ENCODE measurements at regions not wholly inside any gene's neighbourhood (a gene's known extent, or its start where the extent isn't known, plus 50 kb on each side); places are given as distances from the start of the nearest gene placed in this dataset.
A peak's percentile ranks its signal among the peaks of the same experiment; 100 is the strongest.

DNA sequence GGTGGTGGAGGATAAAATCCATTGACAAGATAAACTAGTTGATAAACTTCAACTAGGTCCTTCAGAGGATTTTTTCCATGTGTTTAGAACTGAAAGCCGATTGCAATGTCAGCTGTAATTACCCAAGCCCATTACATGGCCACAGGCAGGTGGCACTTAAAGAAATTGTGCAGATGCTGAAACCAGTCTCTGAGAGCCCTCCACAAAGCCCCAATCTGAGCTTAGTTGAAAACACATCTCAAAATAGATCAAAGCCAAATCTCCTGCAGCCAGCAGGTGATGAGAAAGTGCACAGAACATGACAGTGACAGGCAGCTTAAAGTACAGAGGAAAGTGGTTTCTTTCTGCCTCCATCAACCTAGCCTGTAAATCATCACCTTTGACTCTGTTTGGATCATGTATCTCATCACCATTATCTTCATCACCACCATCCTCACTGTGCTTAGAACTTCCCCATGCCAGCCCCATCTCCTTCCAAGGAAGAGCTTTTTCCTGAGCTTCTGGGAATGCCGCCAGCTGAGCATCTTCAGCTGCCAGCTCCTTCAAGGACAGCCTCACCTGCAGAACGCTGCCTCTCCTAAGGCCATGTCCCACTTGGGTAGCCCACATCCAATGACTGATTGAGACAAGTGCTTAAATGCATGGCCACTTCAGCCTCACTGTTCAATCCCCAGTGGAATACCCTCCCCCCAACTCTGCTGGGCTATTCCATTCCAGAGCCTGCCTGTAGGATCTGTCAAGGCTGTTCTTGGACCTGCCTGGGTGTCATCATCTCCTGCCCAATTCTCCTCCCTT is 219.5 kb upstream of the TMEM132C start:
- DNase-seq, result peak; percentile 46 to 74

DNA sequence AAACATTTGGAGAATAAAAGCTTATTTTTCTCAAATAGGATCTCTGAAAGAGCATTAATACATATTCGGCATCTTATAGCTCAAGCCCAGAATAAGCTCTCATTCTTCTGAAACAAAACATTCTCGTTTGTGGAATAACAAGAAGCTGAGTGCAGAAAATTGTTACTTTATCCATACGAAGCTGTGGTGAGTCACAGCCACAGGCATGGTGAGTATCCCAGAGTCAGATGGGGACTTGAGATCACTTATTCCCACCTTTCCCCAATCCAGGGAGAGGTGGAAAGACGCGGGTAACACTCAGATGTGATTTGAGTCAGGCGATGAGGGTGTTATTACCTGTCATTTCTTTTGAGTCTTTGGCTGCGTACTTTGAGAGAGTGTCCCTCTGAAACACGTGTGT is 214.6 kb upstream of the TMEM132C start:
- no peak for DNase-seq

DNA sequence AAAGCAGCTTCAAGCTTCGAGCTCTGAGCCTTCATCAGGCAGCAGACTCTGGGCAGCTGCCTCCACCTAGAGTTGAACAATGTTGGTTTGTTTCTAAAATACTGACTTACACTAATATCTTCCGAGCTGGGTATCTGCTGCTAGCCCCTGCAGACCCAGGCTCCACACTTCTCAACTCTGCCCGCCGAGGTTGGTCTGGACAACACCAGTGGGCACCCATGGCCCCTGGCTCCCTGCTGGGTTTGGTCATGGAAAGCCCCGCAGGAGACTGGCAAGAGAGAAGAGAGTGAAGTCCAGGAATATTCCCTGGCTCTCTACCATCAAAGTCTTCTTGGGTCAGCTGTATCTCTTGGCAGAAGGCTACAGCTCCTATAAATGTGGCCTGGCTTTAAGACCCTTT is 214.2 kb upstream of the TMEM132C start:
- no peak for DNase-seq

DNA sequence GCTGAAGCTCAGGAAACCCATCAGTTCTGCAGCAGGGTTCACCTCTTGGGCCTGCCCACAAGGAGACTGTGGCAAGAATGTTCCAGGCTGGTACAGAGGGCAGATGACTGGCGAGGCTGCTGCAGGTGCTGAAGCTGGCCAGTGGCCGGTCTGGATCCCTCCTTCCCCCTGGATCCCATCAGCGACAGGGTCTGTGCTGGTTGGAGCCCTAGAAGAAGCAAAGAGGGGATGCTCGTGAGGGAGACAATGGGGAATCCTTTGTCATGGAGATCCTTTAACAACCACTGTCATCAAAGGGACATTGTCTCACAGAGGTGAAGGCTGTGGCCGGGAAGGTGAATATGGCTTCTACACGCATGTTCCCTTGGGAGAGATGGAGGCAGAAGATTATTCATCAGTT is 211.4 kb upstream of the TMEM132C start:
- DNase-seq, result no peak

DNA sequence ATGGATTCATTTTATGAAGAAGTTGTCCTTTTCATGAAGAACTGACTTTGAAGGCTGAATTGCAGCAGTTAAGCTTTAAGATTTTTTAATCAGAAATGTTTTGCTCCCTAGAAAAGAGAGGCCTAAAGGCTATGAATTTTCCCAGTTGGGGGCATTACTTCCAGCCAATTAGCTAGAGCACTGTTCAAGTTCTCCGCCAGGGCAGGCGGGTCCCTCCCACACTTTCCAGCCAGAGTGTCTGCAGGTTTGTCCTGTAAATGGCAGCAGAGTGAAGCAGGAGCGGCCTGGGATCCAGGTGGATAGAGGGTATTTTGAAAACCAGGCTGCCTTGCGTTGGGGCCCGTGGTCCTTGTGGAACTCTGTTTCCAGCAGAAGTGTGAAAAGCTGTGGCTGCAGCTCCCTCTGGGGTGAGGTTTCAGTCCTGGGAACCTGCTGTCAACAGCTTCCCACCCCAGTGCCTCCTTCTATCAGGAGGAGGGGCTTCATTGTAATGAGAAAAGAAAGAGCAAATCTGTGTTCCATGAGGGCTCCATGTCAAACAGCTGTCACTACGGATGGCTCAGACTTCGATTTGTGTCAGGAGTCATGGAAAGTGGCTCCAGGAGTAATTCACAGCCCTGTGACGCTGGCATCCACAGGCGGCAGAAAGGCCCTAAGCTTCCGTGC is 210.7 kb upstream of the TMEM132C start:
- peak in 1 of 2 experiments; percentile 2 for DNase-seq

DNA sequence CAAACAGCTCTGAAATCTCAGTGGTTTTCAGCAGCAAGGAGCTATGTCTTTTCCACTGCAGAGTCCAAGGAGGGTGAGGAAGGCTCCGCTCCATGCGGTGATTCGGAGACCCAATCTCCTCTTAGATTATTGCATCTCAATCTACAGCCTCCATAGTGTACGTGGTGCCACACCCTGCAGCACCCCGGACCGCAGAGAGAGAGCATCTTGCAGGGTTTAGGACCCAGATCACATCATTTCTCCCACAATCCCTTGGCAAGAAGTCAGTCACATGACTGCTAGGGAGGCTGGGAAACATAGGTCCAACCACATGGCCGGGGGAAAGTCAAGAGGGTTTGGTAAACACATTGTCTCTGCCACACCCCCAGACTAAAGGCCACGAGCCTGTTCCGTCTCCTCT is 209.4 kb upstream of the TMEM132C start:
- no peak for DNase-seq

DNA sequence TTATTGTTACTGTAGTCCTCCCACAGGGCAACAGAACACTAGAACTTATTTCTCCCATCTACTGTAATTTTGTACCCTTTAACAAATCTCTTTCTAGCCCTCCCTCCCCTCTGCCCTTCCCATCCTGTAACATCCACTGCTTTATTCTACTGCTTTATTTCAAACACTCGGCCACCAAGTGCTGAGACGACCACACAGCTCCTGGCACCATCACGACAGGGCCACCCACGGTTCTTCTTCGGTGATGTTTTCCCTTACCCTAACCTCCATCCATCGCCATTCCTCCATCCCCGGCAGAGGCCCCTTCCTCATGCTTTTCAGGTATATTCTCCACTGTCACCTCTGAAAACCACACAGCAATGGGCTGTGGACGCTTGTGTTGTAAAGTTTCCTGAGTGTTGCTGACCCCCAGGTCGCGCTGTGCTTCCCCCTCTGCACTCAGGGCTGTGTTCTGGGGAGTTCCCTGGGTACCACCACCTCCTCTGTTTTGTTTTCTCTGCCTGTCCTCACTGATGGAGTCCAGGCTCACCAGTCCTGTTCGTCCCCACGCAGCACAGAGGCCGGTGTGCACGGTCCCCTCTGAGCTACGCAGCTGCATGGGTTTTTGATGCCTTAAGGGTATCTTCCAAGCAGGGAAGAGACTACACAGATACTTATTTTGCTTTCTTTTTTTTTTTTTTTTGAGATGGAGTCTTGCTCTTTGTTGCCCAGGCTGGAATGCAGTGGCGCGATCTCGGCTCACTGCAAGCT is 207.2 kb upstream of the TMEM132C start:
- DNase-seq, result no peak

DNA sequence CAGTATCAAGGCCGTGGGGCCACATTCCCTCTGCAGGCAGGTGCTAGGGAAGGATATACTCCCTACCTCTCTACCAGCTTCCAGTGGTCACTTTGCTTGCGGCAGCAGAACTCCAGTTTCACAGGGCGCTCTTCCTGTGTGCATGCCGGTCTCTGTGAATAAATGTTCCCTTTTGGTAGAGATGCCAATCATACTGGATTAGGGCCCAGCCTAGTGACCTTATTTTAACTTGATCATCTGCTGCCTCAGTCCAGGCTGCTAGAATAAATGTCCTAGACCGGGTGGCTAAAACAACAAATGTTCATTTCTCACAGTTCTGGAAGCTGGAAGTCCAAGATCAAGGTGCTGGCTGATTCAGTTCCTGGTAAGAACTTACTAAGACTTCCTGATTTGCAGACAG is 198.8 kb upstream of the TMEM132C start:
- no peak for DNase-seq

DNA sequence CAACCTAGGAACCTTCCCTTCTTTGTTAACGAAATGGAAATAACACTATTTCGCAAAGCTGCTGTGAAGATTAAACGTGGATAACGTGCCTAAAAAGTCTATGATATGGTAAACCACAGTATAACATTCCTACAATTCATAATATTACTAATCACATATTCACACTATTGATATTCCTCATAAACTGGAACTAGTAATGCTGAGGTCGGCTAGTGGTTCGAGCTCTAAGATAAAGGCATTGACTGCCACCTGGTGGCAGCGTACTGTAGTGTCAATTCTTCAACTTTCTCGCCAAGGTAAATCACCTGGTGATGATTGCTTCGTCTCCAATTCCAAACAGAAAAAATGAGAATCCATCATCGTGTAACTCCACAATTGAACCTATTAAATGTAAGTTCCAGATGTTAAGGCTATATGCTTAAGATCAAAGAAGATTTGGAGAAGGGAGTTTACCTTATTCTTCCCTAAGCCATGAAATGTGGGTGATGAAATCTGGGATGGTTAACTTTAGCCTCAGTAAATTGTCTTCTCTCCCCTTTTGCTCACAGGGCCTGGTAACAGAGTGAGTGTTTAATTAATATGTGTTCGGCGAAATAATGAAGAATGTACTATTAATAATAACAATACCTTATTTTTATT is 197.5 kb upstream of the TMEM132C start:
- DNase-seq, result peak in 1 of 2 experiments; percentile 53

DNA sequence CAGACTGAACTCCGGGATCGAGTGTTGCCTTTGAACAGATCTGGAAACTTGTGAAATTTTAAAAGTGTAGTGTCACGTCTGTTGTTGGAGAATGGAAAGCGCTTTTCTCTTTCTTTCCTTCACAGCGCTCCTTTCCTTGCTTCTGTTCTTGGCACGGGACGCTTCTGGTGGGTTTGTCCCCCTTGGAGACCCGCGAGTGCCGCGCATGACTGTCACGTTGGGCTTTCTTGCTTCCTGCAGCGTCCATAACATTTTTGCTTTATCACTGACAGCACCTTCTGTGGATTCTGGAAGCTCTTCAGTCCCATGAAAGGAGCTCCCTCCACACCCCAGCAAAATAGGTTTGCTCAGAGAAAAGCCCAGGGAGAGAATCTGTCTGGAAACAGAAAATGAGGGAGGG is 193.0 kb upstream of the TMEM132C start:
- no peak for DNase-seq

DNA sequence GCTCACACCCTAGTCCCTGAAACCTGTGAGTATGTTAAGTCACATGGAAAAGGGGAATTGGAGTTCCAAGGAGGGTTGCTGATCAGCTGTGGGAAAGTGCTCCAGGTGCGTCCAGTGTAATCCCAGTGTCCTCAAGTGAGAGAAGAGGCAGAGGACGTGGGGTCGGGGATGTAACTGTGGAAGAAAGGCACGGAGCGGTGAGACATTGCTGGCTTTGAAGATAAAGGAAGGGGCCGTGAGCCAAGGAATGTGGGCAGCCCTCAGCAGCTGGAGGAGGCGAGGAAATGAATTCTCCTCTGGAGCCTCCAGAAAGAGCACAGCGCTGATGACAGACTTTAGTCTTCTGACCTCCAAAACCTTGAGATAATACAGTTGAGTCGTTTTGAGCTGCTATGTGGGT is 191.6 kb upstream of the TMEM132C start:
- DNase-seq, result no peak

DNA sequence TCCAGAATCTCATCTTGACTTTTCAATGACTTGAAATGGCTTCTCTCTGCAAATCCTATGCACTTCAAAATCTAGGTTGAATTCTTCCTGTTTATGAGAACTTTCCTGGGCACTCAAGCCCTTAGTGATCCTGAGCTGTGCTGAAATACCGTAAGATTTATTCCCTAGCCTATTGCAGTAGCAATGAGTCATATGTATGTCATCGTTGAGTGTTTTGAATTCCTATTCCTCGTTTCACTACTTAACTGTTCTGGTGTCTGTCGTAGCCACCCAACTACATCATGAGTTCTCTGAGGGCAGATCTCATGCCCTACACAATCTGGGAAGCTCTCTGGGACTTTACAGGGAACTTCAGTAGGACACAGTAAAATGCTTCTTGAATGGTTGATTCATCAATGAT is 190.8 kb upstream of the TMEM132C start:
- no peak for DNase-seq

DNA sequence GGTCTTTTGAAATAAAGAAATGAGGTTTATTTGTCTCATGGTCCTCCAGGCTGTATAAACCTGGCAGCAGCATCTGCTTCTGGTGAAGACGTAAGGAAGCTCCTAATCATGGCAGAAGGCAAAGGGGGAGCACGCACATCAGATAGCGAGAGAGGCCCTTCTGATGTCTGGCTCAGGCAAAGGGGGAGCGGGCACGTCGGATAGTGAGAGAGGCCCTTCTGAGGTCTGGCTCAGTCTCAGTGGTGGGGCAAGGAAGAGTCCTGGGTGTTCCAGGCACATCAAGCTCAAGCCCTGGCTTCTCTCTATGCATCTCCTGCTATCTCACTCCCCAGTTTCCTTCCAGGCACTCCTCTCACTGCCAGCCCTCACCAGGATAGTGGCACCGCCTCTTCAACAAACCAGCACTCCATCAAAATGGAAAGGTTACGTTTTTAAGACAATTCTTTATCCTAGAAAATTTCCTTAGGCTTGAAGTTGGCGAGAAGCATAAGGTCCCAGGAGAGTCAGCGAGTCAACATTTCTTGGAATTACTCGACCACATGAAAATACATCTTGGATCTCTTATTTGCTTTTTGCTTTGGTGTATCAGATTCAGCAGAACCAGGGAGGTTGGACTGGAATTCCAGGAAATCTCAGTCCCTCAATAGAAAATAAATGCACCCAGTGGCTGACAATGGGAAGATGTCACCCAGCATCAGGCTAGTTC is 189.6 kb upstream of the TMEM132C start:
- no peak for DNase-seq

DNA sequence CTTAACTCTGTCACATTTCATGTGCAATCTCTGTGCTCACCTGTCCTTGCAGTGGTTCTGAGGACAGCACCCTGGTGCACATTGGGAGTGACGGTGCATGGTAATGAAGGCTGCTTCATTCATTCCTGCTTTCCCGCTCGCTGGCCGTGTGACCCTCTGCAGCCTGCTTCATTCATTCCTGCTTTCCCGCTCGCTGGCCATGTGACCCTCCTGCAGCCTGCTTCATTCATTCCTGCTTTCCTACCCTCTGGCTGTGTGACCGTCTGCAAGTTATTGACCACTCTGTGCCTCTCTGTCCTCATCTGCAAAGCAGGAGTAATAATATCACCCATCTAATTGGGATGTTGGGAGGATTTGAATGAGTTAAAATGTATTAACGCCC is 189.1 kb upstream of the TMEM132C start:
- no peak for DNase-seq

DNA sequence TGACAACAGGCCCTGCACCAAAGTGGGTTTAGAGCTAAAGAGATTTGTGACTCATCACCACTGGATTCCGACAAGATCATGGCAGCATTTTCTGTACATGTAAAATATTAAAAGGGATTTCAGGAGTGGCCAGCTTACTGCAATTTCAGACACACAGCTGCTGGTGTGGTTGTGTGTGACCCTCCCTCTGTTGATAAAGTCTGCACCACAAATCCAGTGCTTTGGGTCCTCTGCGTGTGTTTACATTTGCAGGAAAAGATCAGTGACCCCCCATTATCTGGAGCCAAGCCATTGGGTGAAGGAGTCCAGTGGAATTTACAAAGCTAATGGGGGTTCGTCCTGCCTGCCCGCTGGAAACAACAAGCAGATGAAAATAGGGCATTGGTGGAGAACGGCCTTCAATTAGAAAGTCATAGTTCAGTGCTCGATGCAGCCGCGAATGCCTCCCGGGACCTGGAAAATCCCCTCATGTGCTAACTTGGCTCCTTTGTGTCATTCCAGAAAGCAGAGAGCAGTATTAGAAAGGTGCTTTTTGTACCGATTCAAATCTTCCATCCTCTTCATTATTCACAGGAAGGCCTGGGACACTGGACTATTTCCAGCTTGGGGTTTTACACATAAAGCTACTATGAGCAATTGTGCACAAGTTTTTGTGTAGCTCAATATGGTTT is 188.5 kb upstream of the TMEM132C start:
- DNase-seq, result no peak

DNA sequence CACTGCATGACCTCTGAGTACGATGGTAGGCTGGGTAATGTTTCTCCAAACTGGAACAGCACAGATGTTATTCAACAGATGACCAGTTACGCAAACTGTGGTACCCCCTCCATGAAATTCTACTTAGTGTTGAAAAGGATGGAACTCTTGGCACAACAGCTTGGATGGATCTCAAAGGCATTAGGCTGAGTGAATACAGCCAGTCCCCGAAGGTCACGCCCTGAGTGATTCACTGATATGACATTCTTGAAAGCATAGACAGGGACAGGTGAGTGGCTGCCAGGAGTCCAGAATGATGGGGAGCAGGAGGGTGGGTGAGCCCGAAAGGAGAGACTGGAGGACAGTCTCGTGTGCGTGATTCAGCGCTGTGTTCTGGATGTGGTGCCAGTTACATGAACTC is 187.5 kb upstream of the TMEM132C start:
- no peak for DNase-seq

DNA sequence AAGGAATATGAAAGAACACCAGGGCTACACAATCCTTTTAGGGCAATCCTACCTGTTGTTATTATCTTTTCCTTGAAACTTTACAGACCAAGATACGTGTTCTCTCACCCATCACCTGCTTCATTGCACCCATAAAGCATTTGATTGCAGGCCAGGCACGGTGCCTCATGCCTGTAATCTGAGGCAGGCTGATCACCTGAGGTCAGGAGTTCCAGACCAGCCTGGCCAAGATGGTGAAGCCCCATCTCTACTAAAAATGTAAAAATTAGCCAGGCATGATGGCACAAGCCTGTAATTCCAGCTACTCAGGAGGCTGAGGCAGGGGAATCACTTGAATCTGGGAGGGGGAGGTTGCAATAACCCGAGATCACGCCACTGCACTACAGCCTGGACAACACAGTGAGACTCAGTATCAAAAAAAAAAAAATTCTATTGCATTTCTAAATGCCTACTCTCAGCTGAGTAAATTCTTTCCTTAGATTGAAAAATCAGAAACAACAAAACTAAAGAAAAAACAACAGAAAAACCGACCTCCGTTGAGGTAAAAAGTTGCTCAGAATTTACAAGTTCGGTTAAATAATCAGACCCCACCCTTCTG is 183.7 kb upstream of the TMEM132C start:
- DNase-seq, result no peak

DNA sequence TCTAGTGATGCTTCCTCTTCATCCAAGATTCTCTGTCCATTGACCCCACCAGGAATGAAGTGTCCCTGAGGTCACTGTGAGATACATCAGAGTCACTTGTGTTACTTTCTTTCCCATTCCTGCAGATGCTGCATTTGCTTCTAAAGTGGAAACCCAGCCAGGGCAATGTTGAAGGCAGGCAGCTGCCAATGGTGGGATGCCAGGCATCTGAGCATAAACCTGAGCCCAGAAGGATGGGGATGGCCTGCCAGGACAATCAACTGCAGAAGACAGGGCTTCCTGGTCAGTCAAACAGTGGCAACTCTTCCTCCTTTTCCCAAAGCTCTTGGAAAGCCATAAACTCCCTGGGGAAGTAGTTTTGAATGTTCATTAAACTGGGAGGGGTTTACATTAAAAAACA is 178.0 kb upstream of the TMEM132C start:
- no peak for DNase-seq

DNA sequence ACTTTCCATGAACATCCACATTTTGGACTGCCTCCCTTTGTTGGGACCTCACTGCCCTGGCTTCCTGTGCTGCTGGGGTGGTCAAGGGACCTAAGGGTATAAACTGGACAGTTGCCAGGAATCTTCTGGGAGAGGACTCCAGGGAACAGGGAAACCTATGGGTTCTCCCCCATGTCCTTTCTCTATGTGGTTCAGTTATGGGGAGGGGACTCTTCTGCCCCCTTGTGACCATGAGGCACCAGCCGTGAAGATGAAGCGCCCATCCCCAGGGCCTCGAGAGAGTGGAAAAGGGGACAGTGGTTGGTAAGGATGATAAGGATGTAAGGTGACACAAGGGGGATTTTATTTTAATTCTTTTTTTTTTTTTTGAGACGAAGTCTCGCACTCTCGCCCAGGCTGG is 177.0 kb upstream of the TMEM132C start:
- DNase-seq, result no peak

DNA sequence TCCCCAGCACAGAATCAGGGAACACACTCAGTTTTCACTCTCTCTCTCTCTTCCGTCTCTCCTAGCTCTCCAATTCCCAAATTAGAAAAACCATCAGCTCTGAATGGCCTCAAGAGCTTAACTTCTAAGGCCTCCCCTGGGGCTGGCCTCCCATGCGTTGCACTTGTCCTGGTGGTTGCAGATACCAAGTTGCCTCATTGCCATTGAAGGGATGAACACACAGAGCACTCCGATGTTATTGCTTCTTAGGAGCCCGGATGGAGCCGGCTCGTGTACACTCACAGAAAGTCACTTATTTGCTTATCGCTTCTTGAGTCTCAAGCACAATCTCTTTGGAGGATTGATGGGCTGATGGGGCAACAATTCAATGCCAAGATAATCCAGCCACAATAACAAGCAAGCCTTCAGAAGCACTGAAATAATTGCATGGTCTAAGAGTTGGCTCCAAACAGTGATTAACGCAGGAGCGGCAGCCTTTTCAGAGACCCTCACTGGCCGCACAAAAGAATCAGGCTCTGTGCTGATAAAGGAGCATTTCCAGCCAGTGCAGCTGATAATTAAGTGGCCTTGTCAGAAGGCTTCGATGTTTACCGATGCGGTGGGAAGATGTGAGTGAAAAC is 175.8 kb upstream of the TMEM132C start:
- DNase-seq, result no peak

DNA sequence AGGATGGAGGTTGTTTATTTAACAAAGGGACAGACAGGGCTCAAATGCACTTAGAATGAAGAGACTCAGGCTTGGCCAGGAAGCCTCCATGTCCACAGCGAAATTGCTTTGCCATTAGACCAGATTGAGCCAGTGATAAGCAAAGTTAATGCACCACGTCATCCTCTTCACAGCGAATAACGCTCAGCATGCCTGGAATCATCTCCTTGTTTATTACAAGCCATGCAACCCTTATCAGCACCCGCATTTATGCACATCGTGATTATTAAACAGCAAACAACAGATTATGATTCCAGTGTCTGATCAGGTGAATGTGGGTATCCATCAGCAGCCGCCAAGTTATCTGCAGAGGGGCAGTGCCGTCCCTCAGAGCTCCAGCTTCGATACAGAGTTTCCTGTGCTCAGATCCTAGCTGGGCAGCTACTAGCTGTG is 175.0 kb upstream of the TMEM132C start:
- no peak for DNase-seq
